ENCODE measurements at regions not wholly inside any gene's neighbourhood (a gene's known extent, or its start where the extent isn't known, plus 50 kb on each side); places are given as distances from the start of the nearest gene placed in this dataset.
"Not testable (repeated sequence)": the region's sequence is repeated elsewhere in the genome, so short reads cannot be mapped to it uniquely, and the experiment has no call there.

GRCh38 chr9:78424299-78424698, 127.4 kb downstream of the PSAT1 start:
- peaks cover 4% of the 10 kb centered on the region for H3K4me1 Mint-ChIP-seq
- no peak overlapping the region for H3K4me3 Mint-ChIP-seq
- peaks cover 7% of the 10 kb centered on the region for H3K27me3 Mint-ChIP-seq
- H3K27ac Mint-ChIP-seq = no peak overlapping the region
- H3K9me3 Mint-ChIP-seq = peaks cover 8% of the 10 kb centered on the region
- H3K36me3 Mint-ChIP-seq = peaks cover 2% of the 10 kb centered on the region

- Mint-ChIP-seq H3K4me1 (peaks cover 4% of the 10 kb centered on the region), H3K9me3 (peaks cover 13% of the 10 kb centered on the region), H3K36me3 (peaks cover 2% of the 10 kb centered on the region), H3K27ac (no peak overlapping the region), H3K27me3 (peaks cover 9% of the 10 kb centered on the region), H3K4me3 (no peak overlapping the region)
These were observed 131.7 kb downstream of the PSAT1 start for GRCh38 chr9:78428640-78429039.

DNA sequence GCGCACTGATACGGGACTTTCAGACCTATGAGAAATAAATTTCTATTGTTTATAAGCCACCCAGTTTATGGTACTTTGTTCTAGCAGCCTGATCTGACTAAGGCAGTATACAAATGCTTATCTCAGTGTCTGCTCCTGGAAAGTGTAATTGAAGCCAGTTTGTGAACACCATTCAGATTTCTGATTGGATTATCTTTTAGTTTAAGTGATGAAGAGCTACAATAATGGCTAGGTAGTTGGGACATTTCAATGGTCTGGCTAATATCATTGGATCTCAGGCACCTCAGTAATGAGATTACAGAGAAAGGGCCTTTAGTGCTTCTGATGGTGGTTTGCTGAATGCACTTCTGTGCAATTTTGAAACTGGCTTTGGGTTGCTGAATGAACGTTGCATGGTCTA, 133.5 kb downstream of the PSAT1 start:
- H3K36me3 Mint-ChIP-seq = peaks cover 2% of the 10 kb centered on the region
- H3K4me3 Mint-ChIP-seq = no peak overlapping the region
- peaks cover 13% of the 10 kb centered on the region for H3K9me3 Mint-ChIP-seq
- H3K27me3 Mint-ChIP-seq = peaks cover 12% of the 10 kb centered on the region
- peaks cover 4% of the 10 kb centered on the region for H3K4me1 Mint-ChIP-seq
- H3K27ac Mint-ChIP-seq = no peak overlapping the region

GRCh38 chr9:78431039-78431438, 134.1 kb downstream of the PSAT1 start:
- H3K4me3 Mint-ChIP-seq, H3K4me1 Mint-ChIP-seq, H3K27ac Mint-ChIP-seq, H3K36me3 Mint-ChIP-seq: not testable (repeated sequence)
- Mint-ChIP-seq H3K9me3 (peaks cover 13% of the 10 kb centered on the region), H3K27me3 (peaks cover 10% of the 10 kb centered on the region)

GRCh38 chr9:78436873-78437272, 139.9 kb downstream of the PSAT1 start:
- Mint-ChIP-seq H3K27ac (no peak overlapping the region), H3K9me3 (peaks cover 2% of the 10 kb centered on the region), H3K4me1 (peaks cover 6% of the 10 kb centered on the region), H3K27me3 (peaks cover 13% of the 10 kb centered on the region), H3K4me3 (no peak overlapping the region), H3K36me3 (no peaks in the 10 kb centered on the region)

DNA sequence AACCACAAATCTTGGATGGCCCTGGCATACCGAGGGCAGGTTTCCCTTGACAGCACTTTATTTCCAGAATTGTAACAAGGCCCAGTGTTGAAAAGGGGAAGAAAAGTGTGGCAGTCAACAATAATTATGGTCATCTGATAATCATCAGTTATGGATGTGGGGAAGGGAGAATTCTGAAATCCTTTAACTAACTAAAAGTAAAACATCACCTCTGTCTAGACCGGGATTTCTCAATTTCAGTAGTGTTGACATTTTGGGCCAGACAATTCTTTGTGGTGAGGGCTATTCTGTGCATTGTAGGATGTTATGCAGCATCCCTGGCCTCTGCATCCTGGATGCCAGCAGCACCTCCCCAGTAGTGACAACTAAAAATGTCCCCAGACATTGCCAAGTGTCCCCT, 140.4 kb downstream of the PSAT1 start:
- Mint-ChIP-seq H3K27ac (no peak overlapping the region), H3K36me3 (no peaks in the 10 kb centered on the region), H3K4me1 (peaks cover 6% of the 10 kb centered on the region), H3K27me3 (peaks cover 13% of the 10 kb centered on the region), H3K9me3 (no peaks in the 10 kb centered on the region), H3K4me3 (no peak overlapping the region)

DNA sequence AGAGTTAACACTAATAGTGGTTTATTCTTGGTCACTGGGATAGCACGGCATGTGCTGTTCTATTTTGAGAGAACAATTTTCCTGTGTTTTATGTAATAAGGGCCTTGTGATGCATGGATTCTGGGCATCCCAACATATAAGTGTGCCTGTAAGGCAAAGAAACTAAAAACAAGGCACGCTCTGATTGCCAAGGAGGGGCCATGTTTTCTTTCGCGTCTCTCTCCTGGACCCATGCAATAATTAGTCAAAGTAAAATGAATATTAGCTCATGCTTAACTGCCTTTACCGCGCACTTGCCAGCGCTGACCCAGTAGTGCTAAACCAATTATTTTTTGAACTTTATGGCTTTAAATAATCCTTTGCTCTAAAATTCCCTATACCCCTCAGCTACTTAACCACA, 140.9 kb downstream of the PSAT1 start:
- Mint-ChIP-seq H3K27ac (no peak overlapping the region), H3K4me1 (peaks cover 6% of the 10 kb centered on the region), H3K36me3 (no peaks in the 10 kb centered on the region), H3K9me3 (no peaks in the 10 kb centered on the region), H3K4me3 (no peak overlapping the region), H3K27me3 (peaks cover 13% of the 10 kb centered on the region)

DNA sequence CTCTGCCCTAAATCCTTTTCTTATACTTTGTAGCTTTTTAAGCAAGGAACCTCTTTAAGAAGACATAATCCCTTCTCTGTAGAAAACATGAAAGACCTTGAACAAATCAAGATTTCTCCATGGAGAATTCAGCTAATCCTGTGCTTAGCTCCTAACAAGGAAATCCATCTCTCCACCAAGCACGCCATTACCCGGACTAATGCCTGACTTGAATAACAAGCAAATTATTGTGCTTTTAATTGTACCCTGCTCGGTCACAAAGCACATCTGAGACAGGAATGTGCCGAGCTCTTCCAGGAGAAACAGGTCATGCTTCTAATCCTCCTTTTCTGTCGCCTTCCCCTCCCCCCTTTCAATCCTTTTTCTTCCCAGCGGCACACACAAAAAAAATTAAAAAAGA, 141.3 kb downstream of the PSAT1 start:
- Mint-ChIP-seq H3K9me3 (no peaks in the 10 kb centered on the region), H3K4me3 (no peak overlapping the region), H3K27ac (no peak overlapping the region), H3K36me3 (no peaks in the 10 kb centered on the region), H3K27me3 (peaks cover 13% of the 10 kb centered on the region), H3K4me1 (peaks cover 6% of the 10 kb centered on the region)

- Mint-ChIP-seq H3K9me3 (no peaks in the 10 kb centered on the region), H3K4me1 (peaks cover 6% of the 10 kb centered on the region), H3K27me3 (peaks cover 13% of the 10 kb centered on the region), H3K36me3 (no peaks in the 10 kb centered on the region), H3K27ac (no peak overlapping the region), H3K4me3 (no peak overlapping the region)
These were observed 141.9 kb downstream of the PSAT1 start for GRCh38 chr9:78438780-78439179.

DNA sequence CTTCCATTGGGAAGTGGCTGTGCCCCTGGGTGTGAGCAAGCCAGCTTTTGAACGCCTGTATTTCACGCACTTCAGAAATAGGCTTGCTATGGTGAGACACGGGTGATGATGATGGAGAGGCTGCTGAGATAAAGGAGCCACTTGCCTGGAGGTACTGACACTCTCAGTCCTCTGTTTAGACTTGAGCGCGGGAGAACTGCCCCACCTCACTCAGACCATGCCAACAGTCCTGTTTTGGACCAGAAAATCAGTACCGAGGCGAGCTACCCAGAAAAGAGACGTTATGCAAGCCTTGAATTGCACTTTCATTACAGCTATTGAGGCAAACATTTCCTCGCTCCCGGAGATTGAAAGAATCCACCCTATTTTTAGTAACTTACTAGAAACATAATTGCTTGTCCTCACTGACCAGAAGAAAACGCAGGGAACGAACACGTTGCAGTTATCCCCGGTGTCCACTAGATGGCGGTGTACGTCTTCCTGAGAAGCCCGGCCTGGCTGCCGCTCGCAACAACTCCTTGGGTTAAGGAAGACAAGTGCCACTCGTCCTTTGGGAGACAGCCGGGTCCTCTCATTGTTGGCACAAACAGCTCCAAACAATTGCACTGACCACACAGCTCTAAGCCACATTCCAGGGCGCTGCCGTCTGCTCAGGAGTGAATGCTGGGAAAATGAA, 142.4 kb downstream of the PSAT1 start:
- Mint-ChIP-seq H3K36me3 (no peaks in the 10 kb centered on the region), H3K27ac (no peak overlapping the region), H3K27me3 (peaks cover 13% of the 10 kb centered on the region), H3K4me3 (no peak overlapping the region), H3K4me1 (peaks cover 6% of the 10 kb centered on the region), H3K9me3 (no peaks in the 10 kb centered on the region)

DNA sequence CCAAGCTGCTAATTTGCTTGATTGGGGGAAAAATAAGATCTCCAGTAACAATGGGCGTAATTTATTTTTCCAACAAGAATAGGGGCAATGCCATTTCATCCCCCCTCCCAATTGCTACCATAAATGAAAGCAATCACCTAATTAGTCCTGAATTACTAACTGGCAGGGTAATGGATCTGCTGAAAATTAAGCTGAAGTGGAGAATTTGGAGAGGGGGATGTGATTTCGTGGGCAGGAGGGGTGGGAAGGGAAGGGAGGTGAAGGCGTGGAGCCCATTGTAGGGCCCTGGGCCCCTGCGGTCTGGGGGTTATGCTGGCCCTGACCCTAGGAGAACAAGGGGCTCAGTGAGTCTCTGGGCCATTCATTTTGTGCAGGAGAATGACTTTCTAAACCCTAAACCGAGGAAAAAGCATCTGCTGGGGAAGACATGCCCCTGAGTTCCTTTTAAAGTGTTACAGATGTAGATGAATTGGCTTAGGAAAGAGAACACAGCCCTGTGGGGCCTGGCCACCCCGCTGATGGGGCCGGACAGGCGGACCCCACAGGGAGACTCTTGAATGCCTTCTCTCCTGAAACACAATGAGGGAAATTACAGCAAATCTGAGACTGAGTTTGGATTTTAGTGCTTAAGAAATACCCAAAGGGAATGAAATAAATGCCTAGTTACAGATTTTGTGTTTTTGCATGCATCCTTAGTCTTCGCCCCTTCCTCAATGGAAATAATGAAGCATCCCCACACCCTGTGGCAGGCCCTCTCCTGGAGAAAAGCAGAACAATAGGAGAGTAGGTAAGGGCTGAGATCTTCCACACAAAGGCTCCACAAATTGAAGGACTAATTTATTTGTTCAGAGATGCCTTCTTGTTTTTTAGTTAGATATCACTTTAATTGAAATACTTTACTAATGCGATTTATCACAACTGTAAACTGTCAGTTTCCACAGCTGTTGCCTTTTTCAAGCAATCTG, 143.2 kb downstream of the PSAT1 start:
- Mint-ChIP-seq H3K9me3 (no peaks in the 10 kb centered on the region), H3K4me1 (peaks cover 6% of the 10 kb centered on the region), H3K27me3 (peaks cover 10% of the 10 kb centered on the region), H3K4me3 (no peak overlapping the region), H3K36me3 (no peaks in the 10 kb centered on the region), H3K27ac (no peak overlapping the region)

DNA sequence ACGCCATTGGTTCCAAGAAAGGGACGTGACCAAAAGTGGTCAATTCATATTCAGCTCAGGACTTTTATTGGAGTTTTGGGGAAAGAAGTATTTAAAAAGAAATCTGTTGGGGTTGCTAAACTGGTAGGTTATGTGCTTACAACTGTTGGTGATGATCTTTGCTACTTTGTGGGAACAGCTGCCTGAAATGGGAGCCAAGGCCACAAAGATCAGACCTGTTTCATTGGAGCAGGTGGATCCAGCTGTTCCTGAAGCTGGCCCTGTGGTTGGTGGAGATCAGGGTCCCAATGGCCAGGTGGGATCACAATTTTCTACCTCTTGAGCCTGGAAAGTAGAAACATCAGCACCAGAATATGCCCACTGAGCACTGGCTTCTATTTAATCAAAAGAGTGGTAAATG, 144.5 kb downstream of the PSAT1 start:
- peaks cover 8% of the 10 kb centered on the region for H3K27me3 Mint-ChIP-seq
- H3K9me3 Mint-ChIP-seq = no peaks in the 10 kb centered on the region
- H3K4me3 Mint-ChIP-seq = no peak overlapping the region
- peaks cover 6% of the 10 kb centered on the region for H3K4me1 Mint-ChIP-seq
- H3K36me3 Mint-ChIP-seq = no peaks in the 10 kb centered on the region
- no peak overlapping the region for H3K27ac Mint-ChIP-seq

- Mint-ChIP-seq H3K36me3 (no peaks in the 10 kb centered on the region), H3K4me3 (no peak overlapping the region), H3K27ac (no peak overlapping the region), H3K4me1 (peaks cover 6% of the 10 kb centered on the region), H3K27me3 (peaks cover 8% of the 10 kb centered on the region), H3K9me3 (no peaks in the 10 kb centered on the region)
These were observed 145.0 kb downstream of the PSAT1 start for GRCh38 chr9:78441822-78442431.

DNA sequence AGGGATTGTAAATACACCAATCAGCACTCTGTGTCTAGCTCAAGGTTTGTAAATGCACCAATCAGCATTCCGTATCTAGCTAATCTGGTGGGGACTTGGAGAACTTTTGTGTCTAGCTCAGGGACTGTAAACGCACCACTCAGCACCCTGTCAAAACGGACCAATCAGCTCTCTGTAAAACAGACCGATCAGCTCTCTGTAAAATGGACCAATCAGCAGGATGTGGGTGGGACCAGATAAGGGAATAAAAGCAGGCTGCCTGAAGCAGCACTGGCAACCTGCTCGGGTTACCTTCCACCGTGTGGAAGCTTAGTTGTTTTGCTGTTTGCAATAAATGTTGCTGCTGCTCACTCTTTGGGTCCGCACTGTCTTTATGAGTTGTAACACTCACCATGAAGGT, 145.7 kb downstream of the PSAT1 start:
- not testable (repeated sequence) for H3K4me3 Mint-ChIP-seq, H3K27me3 Mint-ChIP-seq, H3K4me1 Mint-ChIP-seq, H3K27ac Mint-ChIP-seq, H3K36me3 Mint-ChIP-seq, H3K9me3 Mint-ChIP-seq

- Mint-ChIP-seq H3K27ac (no peak overlapping the region), H3K9me3 (no peaks in the 10 kb centered on the region), H3K4me3 (no peak overlapping the region), H3K27me3 (peaks cover 4% of the 10 kb centered on the region), H3K4me1 (peaks cover 6% of the 10 kb centered on the region), H3K36me3 (no peaks in the 10 kb centered on the region)
These were observed 147.0 kb downstream of the PSAT1 start for GRCh38 chr9:78443946-78444345.

All from activated naive CD4-positive, alpha-beta T cell treated with anti-CD3 and anti-CD28 coated beads, Interleukin-2, amount 50 U/mL, for 24 hours (primary cell).